H1 (cell line): ENCODE measurements at regions not wholly inside any gene's neighbourhood (a gene's known extent, or its start where the extent isn't known, plus 50 kb on each side); places are given as distances from the start of the nearest gene placed in this dataset.

Experiments used
- CTCF ChIA-PET: fragments of 300-600 bp; sonication (Branson Sonifier 250); formaldehyde crosslinking; loops from one replicate; lab custom pipeline; 2021; ENCODE audit not compliant: partially characterized antibody; lab: Charles Lee
- POLR2A ChIA-PET: fragments of 300-600 bp; sonication (Branson Sonifier 250); formaldehyde crosslinking; loops from one replicate; lab custom pipeline; 2021; ENCODE audit warnings: inconsistent platforms; ENCODE audit not compliant: partially characterized antibody; lab: Charles Lee
- DNase-seq, 2 experiments: peaks; one replicate each; pipeline versions ENCODE4 v3.0.0 to v3.0.0-alpha.2; 2010 to 2022; ENCODE audit warnings: low spot score in 2 of 2, low read depth in 1 of 2, mixed read lengths in 1 of 2
- FAIRE-seq: peaks from 2 replicates; lab custom pipeline; 2011; peaks lifted over from hg19 to GRCh38; lab: Jason Lieb, UNC
- H2AFZ ChIP-seq: 2 replicates; pipeline ENCODE4 v1.8.1; 2012; ENCODE audit warnings: low read length, inconsistent platforms
- H2AK5ac ChIP-seq: 2 replicates; pipeline ENCODE4 v1.6.1; 2013; ENCODE audit warnings: low read depth, low read length
- H2BK120ac ChIP-seq: replicated peaks from 2 replicates; pipeline ENCODE3; 2013; ENCODE audit warnings: low read depth, low read length, inconsistent platforms
- H2BK12ac ChIP-seq: 2 replicates; pipeline ENCODE4 v1.6.1; 2013; ENCODE audit warnings: low read depth, low read length
- H2BK15ac ChIP-seq: 2 replicates; pipeline ENCODE4 v1.6.1; 2013; ENCODE audit warnings: low read length
- H2BK20ac ChIP-seq: 2 replicates; pipeline ENCODE4 v1.6.1; 2013; ENCODE audit warnings: low read length
- H2BK5ac ChIP-seq: 2 replicates; pipeline ENCODE4 v1.6.1; 2013; ENCODE audit warnings: low read depth, low read length
- H3K14ac ChIP-seq: 2 replicates; pipeline ENCODE4 v1.6.1; 2013; ENCODE audit warnings: inconsistent platforms; ENCODE audit not compliant: insufficient read length
- H3K18ac ChIP-seq: 2 replicates; pipeline ENCODE4 v1.6.1; 2013; ENCODE audit warnings: low read length; ENCODE audit errors: extremely low read depth
- H3K23ac ChIP-seq: 2 replicates; pipeline ENCODE4 v1.6.1; 2013; ENCODE audit warnings: inconsistent platforms; ENCODE audit not compliant: insufficient read length
- H3K23me2 ChIP-seq: 2 replicates; pipeline ENCODE4 v1.6.1; 2013; ENCODE audit warnings: low read depth, low read length
- H3K27ac ChIP-seq: 2 replicates; pipeline ENCODE4 v1.6.1; 2011; ENCODE audit warnings: low read depth, low read length, inconsistent platforms
- H3K27me3 ChIP-seq, 4 experiments: replicated peaks in 1 of 4; 1 replicate in 1 of 4; 2 replicates in 3 of 4; pipeline versions ENCODE4 v1.6.1 to v1.8.1; 2011 to 2013; ENCODE audit warnings: low read length in 3 of 4, mild to moderate bottlenecking in 3 of 4, inconsistent platforms in 2 of 4, mixed read lengths in 2 of 4, moderate library complexity in 1 of 4; ENCODE audit not compliant: control insufficient read depth in 3 of 4, insufficient read depth in 3 of 4; ENCODE audit errors: extremely low read depth in 1 of 4
- H3K36me3 ChIP-seq, 4 experiments: 2 replicates each; pipeline versions ENCODE4 v1.6.1 to v1.8.1; 2011 to 2013; ENCODE audit warnings: mild to moderate bottlenecking in 4 of 4, low read length in 3 of 4, moderate library complexity in 2 of 4, control low read depth in 1 of 4, inconsistent platforms in 1 of 4; ENCODE audit not compliant: insufficient read depth in 4 of 4, control insufficient read depth in 2 of 4
- H3K4ac ChIP-seq: replicated peaks from 2 replicates; pipeline ENCODE3; 2013; ENCODE audit warnings: low read length, low read depth, mixed read lengths, inconsistent platforms; ENCODE audit not compliant: insufficient read length
- H3K4me1 ChIP-seq, 4 experiments: replicated peaks in 1 of 4; 1 replicate in 1 of 4; 2 replicates in 3 of 4; pipeline versions ENCODE4 v1.6.1 to v1.8.1; 2011 to 2013; ENCODE audit warnings: low read length in 3 of 4, inconsistent platforms in 2 of 4, mixed read lengths in 1 of 4; ENCODE audit not compliant: insufficient read depth in 4 of 4, control insufficient read depth in 3 of 4
- H3K4me2 ChIP-seq, 2 experiments: 2 replicates each; pipeline versions ENCODE4 v1.6.1 to v1.8.1; 2011 to 2013; ENCODE audit warnings: low read depth in 2 of 2, low read length in 2 of 2, control low read depth in 1 of 2, inconsistent platforms in 1 of 2, mild to moderate bottlenecking in 1 of 2; ENCODE audit not compliant: insufficient read depth in 1 of 2
- H3K4me3 ChIP-seq, 4 experiments: fragments of 200-600, 300-600 bp in 1 of 4; sonication (generic), shearing (Covaris generic), sonication (Bioruptor Twin) in 1 of 4; 2 replicates each; pipeline versions ENCODE4 v1.5.1 to v1.8.1; 2011 to 2016; ENCODE audit warnings: low read length in 4 of 4, low read depth in 3 of 4, control low read depth in 2 of 4, inconsistent platforms in 2 of 4, mild to moderate bottlenecking in 2 of 4, mixed read lengths in 1 of 4, moderate library complexity in 1 of 4; ENCODE audit not compliant: insufficient read depth in 2 of 4; ENCODE audit errors: extremely low read depth in 1 of 4
- H3K56ac ChIP-seq: replicated peaks from 2 replicates; pipeline ENCODE3; 2013; ENCODE audit warnings: low read depth, mild to moderate bottlenecking, mixed read lengths, low read length, inconsistent platforms; ENCODE audit not compliant: insufficient read length
- H3K79me1 ChIP-seq: 2 replicates; pipeline ENCODE4 v1.6.1; 2013; ENCODE audit warnings: low read depth, low read length, control low read depth
- H3K79me2 ChIP-seq, 2 experiments: 2 replicates each; pipeline versions ENCODE4 v1.6.1 to v1.8.1; 2012 to 2013; ENCODE audit warnings: low read length in 2 of 2, mild to moderate bottlenecking in 2 of 2, inconsistent platforms in 1 of 2; ENCODE audit not compliant: insufficient read depth in 2 of 2, control insufficient read depth in 1 of 2
- H3K9ac ChIP-seq, 4 experiments: replicated peaks in 1 of 4; 1 replicate in 1 of 4; 2 replicates in 3 of 4; pipeline versions ENCODE4 v1.6.1 to v1.8.1; 2011 to 2013; ENCODE audit warnings: low read depth in 3 of 4, low read length in 3 of 4, control low read depth in 2 of 4, mild to moderate bottlenecking in 2 of 4, moderate library complexity in 2 of 4, inconsistent platforms in 1 of 4; ENCODE audit errors: extremely low read depth in 1 of 4
- H3K9me3 ChIP-seq, 2 experiments: 2 replicates each; pipeline versions ENCODE4 v1.6.1 to v1.8.1; 2012 to 2013; ENCODE audit warnings: mild to moderate bottlenecking in 2 of 2, moderate library complexity in 2 of 2, control low read depth in 1 of 2, inconsistent platforms in 1 of 2, low read depth in 1 of 2, low read length in 1 of 2, mixed read lengths in 1 of 2; ENCODE audit not compliant: insufficient read depth in 2 of 2
- H4K20me1 ChIP-seq, 2 experiments: replicated peaks in 1 of 2; 2 replicates each; pipeline versions ENCODE3 to v1.8.1; 2011 to 2013; ENCODE audit warnings: inconsistent platforms in 2 of 2, low read length in 2 of 2, mild to moderate bottlenecking in 1 of 2; ENCODE audit not compliant: insufficient read depth in 2 of 2, control insufficient read depth in 1 of 2
- H4K5ac ChIP-seq: 2 replicates; pipeline ENCODE4 v1.6.1; 2013; ENCODE audit warnings: low read length, low read depth, mixed read lengths, inconsistent platforms; ENCODE audit not compliant: insufficient read length
- H4K8ac ChIP-seq: 2 replicates; pipeline ENCODE4 v1.8.0; 2013; ENCODE audit warnings: mild to moderate bottlenecking, moderate library complexity, low read length, inconsistent platforms; ENCODE audit not compliant: insufficient read depth; ENCODE audit errors: extremely low read depth
- H4K91ac ChIP-seq: replicated peaks from 2 replicates; pipeline ENCODE3; 2013; ENCODE audit warnings: low read length, mixed read lengths, inconsistent platforms; ENCODE audit not compliant: insufficient read length
- BACH1 ChIP-seq: IDR thresholded peaks from 2 replicates; pipeline ENCODE4 v1.6.1; 2012; ENCODE audit warnings: low read length, improper control_type of control experiment
- FOSL1 ChIP-seq: IDR thresholded peaks from 2 replicates; pipeline ENCODE4 v1.6.1; 2011; ENCODE audit warnings: mild to moderate bottlenecking, low read depth, low read length, moderate library complexity; ENCODE audit not compliant: insufficient read depth
- GABPA ChIP-seq: IDR thresholded peaks from 2 replicates; pipeline ENCODE4 v1.6.1; 2011; ENCODE audit warnings: mild to moderate bottlenecking, low read length, moderate library complexity, borderline replicate concordance; ENCODE audit not compliant: insufficient read depth
- GTF2F1 ChIP-seq: IDR thresholded peaks from 2 replicates; pipeline ENCODE4 v1.6.1; 2012; ENCODE audit warnings: low read depth, low read length, improper control_type of control experiment, borderline replicate concordance
- JUN ChIP-seq: IDR thresholded peaks from 2 replicates; pipeline ENCODE4 v1.6.1; 2011; ENCODE audit warnings: low read depth, mild to moderate bottlenecking, improper control_type of control experiment, low read length
- KDM4A ChIP-seq: IDR thresholded peaks from one replicate; pipeline ENCODE4 v1.7.1; 2012; ENCODE audit warnings: low read depth, mild to moderate bottlenecking, moderate library complexity, low read length, inconsistent platforms; ENCODE audit not compliant: severe bottlenecking
- KDM5A ChIP-seq: fragments of 200-600 bp; IDR thresholded peaks from 2 replicates; pipeline ENCODE4 v1.7.1; 2012; ENCODE audit warnings: mild to moderate bottlenecking, low read length, inconsistent platforms, mixed read lengths
- NANOG ChIP-seq: IDR thresholded peaks from 2 replicates; pipeline ENCODE4 v1.6.1; 2011; ENCODE audit warnings: low read length, low read depth, mild to moderate bottlenecking, inconsistent platforms; ENCODE audit not compliant: insufficient read depth, poor library complexity, severe bottlenecking
- RNF2 ChIP-seq: fragments of 200-900, 300-1000 bp; sonication (generic); IDR thresholded peaks from 2 replicates; pipeline ENCODE4 v1.7.1; 2016; ENCODE audit warnings: borderline replicate concordance, low read depth, mild to moderate bottlenecking, antibody characterized with exemption, low read length; ENCODE audit not compliant: poor library complexity, severe bottlenecking; ENCODE audit errors: missing control alignments
- SAP30 ChIP-seq: fragments of 300-600 bp; sonication (generic); IDR thresholded peaks from 2 replicates; pipeline ENCODE4 v1.7.1; 2012; ENCODE audit warnings: low read length, moderate library complexity, mild to moderate bottlenecking, inconsistent platforms; ENCODE audit not compliant: insufficient read depth, insufficient replicate concordance
- SIN3A ChIP-seq, 2 experiments: IDR thresholded peaks in 1 of 2; conservative IDR thresholded peaks in 1 of 2; 2 replicates each; pipeline ENCODE4 v1.6.1; 2011 to 2012; ENCODE audit warnings: low read length in 2 of 2, improper control_type of control experiment in 1 of 2, low read depth in 1 of 2, mild to moderate bottlenecking in 1 of 2
- SIRT6 ChIP-seq: IDR thresholded peaks from one replicate; pipeline ENCODE4 v1.7.1; 2012; ENCODE audit warnings: low read length, inconsistent platforms
- SRF ChIP-seq: IDR thresholded peaks from 2 replicates; pipeline ENCODE4 v1.6.1; 2011; ENCODE audit warnings: mild to moderate bottlenecking, low read depth, low read length, moderate library complexity
- TAF7 ChIP-seq: optimal IDR thresholded peaks from 2 replicates; pipeline ENCODE3; 2011; ENCODE audit warnings: low read depth, mild to moderate bottlenecking, inconsistent platforms, low read length, moderate library complexity, borderline replicate concordance
- WGBS, 2 experiments: shearing (Covaris generic) in 1 of 2; methylation state at CpG; one replicate each; pipeline versions ENCODE4 v1.1.6 to v1.1.7; 2013 to 2015; ENCODE audit warnings: low lambda C conversion rate in 2 of 2, mixed read lengths in 2 of 2, inconsistent platforms in 1 of 2, low coverage in 1 of 2, missing lambda C conversion rate in 1 of 2; ENCODE audit not compliant: insufficient replicate concordance in 2 of 2, insufficient coverage in 1 of 2, insufficient read length in 1 of 2; ENCODE audit errors: extremely low coverage in 1 of 2, missing lambda C conversion rate in 1 of 2; 5-methylcytosine and 5-hydroxymethylcytosine counted together

DNA sequence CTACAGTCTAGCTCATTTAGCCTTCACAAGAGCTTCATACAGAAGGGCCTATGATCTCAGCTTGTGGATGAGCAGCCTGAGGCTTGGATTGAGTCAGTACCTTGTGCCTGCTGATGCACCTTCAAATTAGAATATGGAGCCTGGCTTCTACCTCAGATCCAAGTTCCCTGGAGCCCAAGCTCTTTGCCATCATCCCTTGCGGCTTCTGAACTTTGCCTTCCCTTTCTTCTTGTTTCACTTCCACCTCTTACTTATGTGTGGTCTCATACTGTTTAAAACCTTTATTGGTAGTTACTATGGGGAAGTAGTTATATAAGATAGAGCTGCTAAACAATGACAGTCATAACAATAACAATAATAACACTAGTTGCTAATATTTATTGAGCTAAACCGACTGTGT lies 84.3 kb upstream of the AFF2 start:
- Histone ChIP-seq H4K5ac (no peak overlapping the region), H3K36me3 (no peaks in the 10 kb centered on the region), H3K9me3 (no peaks in the 10 kb centered on the region), H3K9ac (no peak overlapping the region), H3K23ac (no peak overlapping the region), H4K91ac (no peak overlapping the region), H4K8ac (no peak overlapping the region), H3K4me3 (no peak overlapping the region), H3K27ac (no peak overlapping the region), H4K20me1 (no peaks in the 10 kb centered on the region), H3K14ac (no peak overlapping the region), H3K23me2 (no peaks in the 10 kb centered on the region), H2BK120ac (no peak overlapping the region), H3K79me2 (no peaks in the 10 kb centered on the region), H3K4me2 (no peak overlapping the region), H3K18ac (no peak overlapping the region), H2AFZ (no peak overlapping the region), H2BK20ac (no peak overlapping the region), H2AK5ac (no peak overlapping the region), H3K4ac (no peak overlapping the region), H3K4me1 (no peaks in the 10 kb centered on the region), H3K27me3 (no peaks in the 10 kb centered on the region), H2BK12ac (no peak overlapping the region), H3K79me1 (no peaks in the 10 kb centered on the region), H2BK15ac (no peak overlapping the region), H3K56ac (no peak overlapping the region), H2BK5ac (no peak overlapping the region)
- FAIRE-seq (no peak), DNase-seq (no peak)
- 100% methylated on average over 2 of the region's 2 CpGs; no CpG with 5 or more reads in 1 of the 2 experiments for WGBS, 2 experiments
- CTCF ChIA-PET, result interaction anchor here (1.3 kb wide), 1 partner anchor 11 kb away, joined by 3 read pairs; no protein-coding TSS in a partner anchor
- POLR2A ChIA-PET, result no interaction called here
- no peak for TF ChIP-seq SIN3A (conservative IDR thresholded peaks at IDR 0.05 in 1 of 2, IDR thresholded peaks at IDR 0.05 in 1 of 2; ENCODE audit: low read depth in 1 of 2, low read length in 2 of 2)
- TF ChIP-seq JUN, result no peak
- TF ChIP-seq KDM5A, result no peak
- TF ChIP-seq TAF7, result no peak
- no peak for TF ChIP-seq SRF
- no peak for TF ChIP-seq GTF2F1
- TF ChIP-seq GABPA, result no peak
- no peak for TF ChIP-seq RNF2
- no peak for TF ChIP-seq FOSL1
- TF ChIP-seq KDM4A, result no peak
- TF ChIP-seq NANOG, result no peak
- TF ChIP-seq BACH1, result no peak
- no peak for TF ChIP-seq SAP30
- TF ChIP-seq SIRT6, result no peak
